Lower lobe of right lung (tissue), 2 donors: ENCODE measurements at regions not wholly inside any gene's neighbourhood (a gene's known extent, or its start where the extent isn't known, plus 50 kb on each side); places are given as distances from the start of the nearest gene placed in this dataset.
"Not testable (repeated sequence)": the region's sequence is repeated elsewhere in the genome, so short reads cannot be mapped to it uniquely, and the experiment has no call there.

Experiments
- ATAC-seq, 2 donors: fragments of 200-7000 bp; cut with Tn5 transposase; one replicate each; pipeline ENCODE4 v1.9.1; 2020 to 2022; ENCODE audit warnings: mild to moderate bottlenecking in 2 of 2, moderate library complexity in 2 of 2
- DNase-seq: peaks from one replicate; pipeline ENCODE4 v3.0.0-alpha.2; 2020
- H3K27ac ChIP-seq: fragments of 200-600 bp; one replicate; pipeline ENCODE4 v1.8.0; 2022
- H3K27me3 ChIP-seq: fragments of 200-600 bp; one replicate; pipeline ENCODE4 v1.8.0; 2022; ENCODE audit warnings: low read depth
- H3K36me3 ChIP-seq: fragments of 200-600 bp; one replicate; pipeline ENCODE4 v1.8.0; 2022; ENCODE audit warnings: mild to moderate bottlenecking
- H3K4me1 ChIP-seq: fragments of 200-600 bp; one replicate; pipeline ENCODE4 v1.8.0; 2022
- H3K4me3 ChIP-seq: fragments of 200-600 bp; one replicate; pipeline ENCODE4 v1.8.0; 2022; ENCODE audit warnings: mild to moderate bottlenecking
- H3K9me3 ChIP-seq: fragments of 200-600 bp; one replicate; pipeline ENCODE4 v1.8.0; 2022
- CTCF ChIP-seq: fragments of 200-600 bp; IDR thresholded peaks from one replicate; pipeline ENCODE4 v1.8.0; 2022; ENCODE audit warnings: antibody characterized with exemption, mild to moderate bottlenecking
- intact Hi-C: fragments of 100-400 bp; cut with DNase I; formaldehyde crosslinking; loops from one replicate; pipeline ENCODE4 v1.11.0; 2022
- donor health status: DM: no; HTN: yes; CAD: no; lungs with severe emphysema.

- H3K27me3 ChIP-seq = no peaks in the 10 kb centered on the region
- ATAC-seq = no peak
- H3K4me1 ChIP-seq = no peaks in the 10 kb centered on the region
- intact Hi-C loops = no loop called here
- no peaks in the 10 kb centered on the region for H3K9me3 ChIP-seq
- H3K36me3 ChIP-seq = no peaks in the 10 kb centered on the region
- TF ChIP-seq CTCF = no peak
- H3K27ac ChIP-seq = no peak overlapping the region
- DNase-seq = no peak
- no peak overlapping the region for H3K4me3 ChIP-seq
Measured at GRCh38 chr20:40955326-40955725, 73.3 kb upstream of the TOP1 start.

DNA sequence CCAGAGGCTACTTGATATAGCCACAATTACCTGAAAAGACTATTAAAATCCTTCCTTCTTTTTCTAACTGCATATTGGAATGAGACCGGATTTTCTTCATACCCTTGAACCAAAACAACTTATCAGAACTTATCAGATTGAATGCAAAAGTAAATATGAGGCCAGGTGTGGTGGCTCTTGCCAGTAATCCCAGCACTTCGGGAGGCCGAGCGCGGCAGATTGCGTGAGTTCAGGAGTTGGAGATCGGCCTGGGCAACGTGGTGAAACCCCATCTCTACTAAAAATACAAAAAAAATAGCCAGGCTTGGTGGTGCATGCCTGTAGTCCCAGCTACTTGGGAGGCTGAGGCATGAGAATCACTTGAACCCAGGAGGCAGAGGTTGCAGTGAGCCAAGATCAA, 72.8 kb upstream of the TOP1 start:
- H3K9me3 ChIP-seq, H3K36me3 ChIP-seq, H3K27ac ChIP-seq, intact Hi-C loops, ATAC-seq, H3K4me1 ChIP-seq, DNase-seq, H3K27me3 ChIP-seq, H3K4me3 ChIP-seq: not testable (repeated sequence)

- no peaks in the 10 kb centered on the region for H3K9me3 ChIP-seq
- ATAC-seq (peak in 1 of 2 donors; percentile 36), DNase-seq (no peak)
- no peaks in the 10 kb centered on the region for H3K36me3 ChIP-seq
- no peaks in the 10 kb centered on the region for H3K4me1 ChIP-seq
- H3K27me3 ChIP-seq = no peaks in the 10 kb centered on the region
- intact Hi-C loops = no loop called here
- TF ChIP-seq CTCF = no peak
- H3K4me3 ChIP-seq = no peak overlapping the region
- H3K27ac ChIP-seq = no peak overlapping the region
Measured at GRCh38 chr20:40956542-40957264, 71.9 kb upstream of the TOP1 start.

DNA sequence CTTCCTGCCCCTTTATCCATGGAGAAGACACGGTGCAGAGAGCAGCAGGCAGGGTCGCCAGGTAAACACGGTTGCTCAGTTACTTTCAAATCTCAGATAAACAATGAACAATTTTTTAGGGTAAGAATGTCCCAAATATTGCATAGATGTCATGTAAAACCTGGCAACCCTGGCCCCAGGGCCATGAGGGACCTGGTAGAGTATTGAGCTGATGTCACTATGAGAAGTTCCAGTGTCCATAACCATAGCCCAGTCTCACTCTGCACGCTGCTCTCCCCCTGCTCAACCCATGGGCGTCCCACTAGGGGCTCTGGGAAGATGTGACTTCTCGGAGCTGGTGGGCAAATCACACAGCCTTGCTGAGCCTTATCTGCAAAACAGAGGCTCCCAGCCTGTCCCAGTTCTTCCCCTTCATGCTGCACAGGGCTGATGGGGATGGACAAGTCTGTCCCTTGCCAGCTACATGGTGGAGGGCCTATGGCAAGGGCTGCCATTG, 71.3 kb upstream of the TOP1 start:
- H3K27me3 ChIP-seq = no peaks in the 10 kb centered on the region
- intact Hi-C loops = no loop called here
- no peak for TF ChIP-seq CTCF
- no peak overlapping the region for H3K27ac ChIP-seq
- peaks cover 1% of the 10 kb centered on the region for H3K4me1 ChIP-seq
- H3K36me3 ChIP-seq = no peaks in the 10 kb centered on the region
- DNase-seq = no peak
- no peaks in the 10 kb centered on the region for H3K9me3 ChIP-seq
- H3K4me3 ChIP-seq = no peak overlapping the region
- no peak for ATAC-seq

DNA sequence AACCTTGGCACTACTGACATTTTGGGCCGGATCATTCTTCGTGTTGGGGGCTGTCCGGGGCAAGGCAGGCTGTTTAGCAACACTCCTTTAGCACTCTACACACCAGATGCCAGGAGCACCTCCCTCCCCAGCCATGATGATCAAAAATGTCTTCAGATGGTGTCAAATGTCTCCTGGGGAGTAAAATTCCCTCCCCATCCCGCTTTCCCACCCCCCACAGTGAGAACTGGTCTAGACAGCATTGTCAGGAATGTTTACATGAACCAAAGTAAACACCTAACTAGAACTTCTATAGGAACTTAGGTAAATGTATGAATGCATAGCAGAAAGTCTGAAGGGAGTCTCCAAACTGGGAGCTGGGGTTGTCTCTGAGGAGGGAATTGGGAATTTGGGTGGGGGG, 70.0 kb upstream of the TOP1 start:
- peaks cover 7% of the 10 kb centered on the region for H3K4me1 ChIP-seq
- H3K4me3 ChIP-seq = no peak overlapping the region
- TF ChIP-seq CTCF = no peak
- intact Hi-C loops = no loop called here
- ATAC-seq (no peak), DNase-seq (no peak)
- H3K9me3 ChIP-seq = no peaks in the 10 kb centered on the region
- H3K27ac ChIP-seq = no peak overlapping the region
- H3K36me3 ChIP-seq = no peaks in the 10 kb centered on the region
- H3K27me3 ChIP-seq = no peaks in the 10 kb centered on the region

GRCh38 chr20:40959325-40960092, 69.1 kb upstream of the TOP1 start:
- ATAC-seq (no peak), DNase-seq (no peak)
- intact Hi-C loops = no loop called here
- Histone ChIP-seq H3K9me3 (no peaks in the 10 kb centered on the region), H3K27ac (no peak overlapping the region), H3K4me3 (no peak overlapping the region), H3K36me3 (no peaks in the 10 kb centered on the region), H3K4me1 (peaks cover 7% of the 10 kb centered on the region), H3K27me3 (no peaks in the 10 kb centered on the region)
- no peak for TF ChIP-seq CTCF
